ENCODE measurements at regions not wholly inside any gene's neighbourhood (a gene's known extent, or its start where the extent isn't known, plus 50 kb on each side); places are given as distances from the start of the nearest gene placed in this dataset.

DNA sequence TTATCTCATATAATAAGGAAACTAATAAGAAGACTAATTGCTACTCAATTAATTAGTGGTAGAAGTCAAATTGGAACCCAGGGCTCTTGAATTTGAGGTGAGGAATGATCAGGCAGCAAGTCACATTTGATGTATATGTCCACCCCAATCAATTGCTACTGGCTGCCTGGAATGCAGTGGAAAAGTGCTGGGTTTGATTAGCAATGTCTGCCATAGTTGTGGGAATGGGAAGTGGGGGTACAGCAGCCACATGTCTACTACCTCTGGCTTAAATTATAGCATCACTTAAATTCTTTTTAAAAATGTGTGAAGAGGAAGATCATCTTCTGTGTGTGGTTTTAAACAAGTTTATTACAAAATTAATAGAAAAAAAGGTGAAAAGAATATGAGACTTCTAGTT is 50.8 kb upstream of the NAV2 start:
- no peak for DNase-seq

DNA sequence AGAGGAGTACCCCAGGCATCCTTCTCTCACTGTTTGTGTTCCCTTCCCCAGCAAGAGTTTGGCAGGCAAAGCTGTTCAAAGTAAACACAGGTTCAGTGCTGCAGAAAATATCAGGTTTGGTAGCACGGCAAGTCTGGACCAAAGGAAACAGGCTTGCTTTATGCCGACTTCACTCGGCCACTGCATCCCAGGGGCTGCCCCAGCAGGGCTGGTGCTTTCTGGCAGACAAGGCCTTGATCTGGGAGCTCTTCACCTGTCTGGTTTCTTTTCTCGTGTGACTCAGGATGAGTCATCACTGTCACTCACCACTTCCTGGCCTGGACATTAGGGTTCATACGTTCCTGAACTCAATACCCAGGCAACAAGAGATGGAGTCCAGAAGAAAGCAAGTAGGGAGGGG is 52.6 kb upstream of the NAV2 start:
- no peak for DNase-seq

DNA sequence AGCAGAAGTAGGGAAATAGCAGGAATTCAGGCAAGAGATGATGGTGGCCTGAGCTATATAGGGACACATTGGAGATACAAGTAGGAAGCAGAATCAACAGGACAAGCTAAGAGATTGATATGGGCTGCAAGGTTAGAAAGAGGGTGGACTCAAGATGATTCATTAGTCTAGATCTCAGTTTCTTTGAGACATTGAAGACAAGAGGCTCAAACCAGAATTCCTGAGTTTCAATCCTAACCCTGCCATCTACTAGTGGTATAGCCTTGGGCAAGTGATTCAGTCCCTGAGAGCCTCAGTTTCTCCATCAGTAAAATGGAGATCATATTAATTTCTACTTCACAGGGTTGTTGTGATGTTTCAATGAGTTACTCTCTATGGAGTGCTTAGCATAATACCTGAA is 53.1 kb upstream of the NAV2 start:
- no peak for DNase-seq

DNA sequence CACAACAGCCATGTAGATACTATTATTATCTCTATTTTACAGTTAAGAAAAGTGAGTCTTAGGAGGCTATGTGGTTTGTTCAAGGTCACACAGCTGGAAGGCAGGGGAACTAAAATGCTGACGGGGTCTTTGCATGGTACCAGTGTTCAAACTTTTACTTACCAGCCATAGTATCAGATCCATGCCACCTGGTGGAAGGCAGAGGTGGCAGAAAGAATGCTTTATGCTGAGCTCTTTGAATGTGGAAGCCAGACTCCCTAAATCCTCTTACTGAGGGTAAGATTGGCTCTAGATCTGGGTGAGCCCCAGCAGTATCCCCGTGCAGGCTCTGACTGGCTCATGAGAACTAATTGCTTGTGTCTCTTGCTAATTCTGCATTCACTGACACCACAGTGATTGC is 54.3 kb upstream of the NAV2 start:
- no peak for DNase-seq

DNA sequence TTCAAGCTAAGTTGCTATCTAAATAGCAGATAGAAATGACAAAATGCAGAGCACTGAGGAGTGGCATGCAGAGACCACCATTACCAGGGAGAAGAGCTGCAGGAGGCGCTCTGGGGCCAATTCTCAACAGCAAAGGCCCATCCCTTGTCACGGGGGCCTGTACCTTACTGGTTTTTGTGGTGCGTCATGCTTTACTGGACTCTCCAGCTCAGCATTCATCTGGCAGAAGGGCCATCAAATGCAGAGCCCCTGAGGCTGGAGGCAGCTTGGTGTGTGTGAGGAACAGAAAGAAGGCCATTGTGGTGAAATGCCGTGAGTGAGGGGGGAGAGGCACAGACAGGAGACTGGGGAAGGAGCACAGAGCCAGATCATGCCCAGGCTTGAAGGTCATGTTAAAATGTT is 56.5 kb upstream of the NAV2 start:
- DNase-seq = no peak

DNA sequence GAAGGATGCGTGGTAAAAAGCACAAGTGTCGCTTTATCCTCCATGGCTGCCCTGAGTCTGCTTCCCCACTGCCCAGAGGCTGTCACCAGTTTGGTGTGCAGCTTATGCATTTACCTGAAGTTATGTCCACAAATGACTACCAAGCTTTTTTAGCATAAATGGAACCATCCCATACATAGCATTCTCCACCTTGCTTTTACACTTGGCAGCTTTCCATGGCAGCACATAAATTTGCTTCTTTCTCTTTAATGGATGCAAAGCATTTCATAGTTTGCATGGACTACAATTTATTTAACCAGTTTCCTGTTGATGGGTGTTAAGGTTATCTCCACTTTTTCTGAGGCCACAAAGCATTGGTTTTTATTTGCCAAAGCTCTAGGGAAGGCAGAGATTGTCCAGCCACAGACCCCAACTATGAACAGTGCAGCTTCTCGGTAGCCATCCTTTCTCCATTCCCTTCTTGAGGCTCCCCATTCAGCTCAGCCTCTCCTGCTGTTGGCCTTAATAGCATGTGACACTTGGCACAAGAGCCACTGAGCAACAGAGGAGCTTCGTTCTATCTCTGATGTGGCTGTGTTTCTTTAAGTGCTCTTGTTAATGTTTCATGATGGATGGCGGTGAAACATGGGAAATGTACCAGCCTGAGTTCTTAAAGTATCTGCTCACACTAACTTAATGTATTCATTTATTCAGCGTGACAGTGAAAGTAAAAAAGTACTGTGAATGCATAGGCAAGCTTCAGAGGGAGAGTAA is 59.8 kb upstream of the NAV2 start:
- peak; percentile 76 for DNase-seq

DNA sequence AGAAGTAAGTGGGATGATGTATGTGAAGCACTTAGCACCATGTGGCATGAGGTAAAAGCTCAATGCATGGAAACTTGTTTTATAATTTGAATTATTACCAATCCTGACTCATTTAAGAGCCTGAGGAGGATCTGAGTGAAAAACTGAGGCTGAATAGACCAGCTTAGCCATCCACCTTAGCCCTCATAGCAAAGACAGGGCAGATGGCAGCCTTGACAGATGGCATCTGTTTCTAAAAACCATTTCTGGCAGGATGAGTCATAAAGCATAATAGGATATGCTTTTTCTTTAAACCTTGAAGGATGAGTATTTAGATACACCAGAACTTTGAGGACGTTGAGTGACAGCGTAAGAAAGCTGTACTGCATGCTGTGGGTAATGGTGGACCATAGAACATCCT is 61.0 kb upstream of the NAV2 start:
- DNase-seq = no peak

DNA sequence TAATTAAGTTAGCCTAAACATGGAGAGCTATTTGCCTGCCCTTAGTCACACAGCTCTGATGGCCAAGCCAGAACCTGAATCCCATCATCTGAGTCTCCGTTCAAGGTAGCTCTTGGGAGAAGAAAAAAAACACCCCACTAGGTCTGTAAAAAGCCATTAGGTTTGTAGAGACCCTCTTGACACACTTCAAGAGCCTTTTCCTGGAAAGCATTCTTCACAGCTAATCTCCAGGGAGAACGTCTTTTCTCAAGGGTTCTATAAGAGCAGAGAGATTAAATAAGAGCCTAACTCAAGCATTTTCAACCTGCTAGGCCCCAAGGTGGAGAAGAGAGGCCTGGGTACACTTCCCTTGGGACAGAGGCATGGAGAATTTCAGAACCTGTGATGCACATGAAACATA is 61.6 kb upstream of the NAV2 start:
- DNase-seq = peak; percentile 73

DNA sequence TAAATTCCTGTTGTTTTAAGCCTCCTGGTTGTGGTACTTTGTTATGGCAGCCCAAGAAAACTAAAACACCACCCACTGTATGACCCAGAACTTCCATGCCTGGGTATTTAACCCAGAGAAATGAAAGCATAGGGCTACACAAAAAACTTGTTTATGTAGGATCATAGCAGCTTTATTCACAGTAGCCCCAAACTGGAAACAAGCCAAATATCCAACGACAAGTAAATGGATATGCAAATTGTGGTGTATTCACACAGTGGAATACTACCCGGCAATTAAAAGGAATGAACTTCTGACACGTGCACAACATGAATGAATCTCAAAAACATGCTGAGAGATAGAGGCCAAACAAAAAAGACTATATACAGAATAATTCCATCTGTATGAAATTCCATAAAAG is 62.2 kb upstream of the NAV2 start:
- DNase-seq = no peak

DNA sequence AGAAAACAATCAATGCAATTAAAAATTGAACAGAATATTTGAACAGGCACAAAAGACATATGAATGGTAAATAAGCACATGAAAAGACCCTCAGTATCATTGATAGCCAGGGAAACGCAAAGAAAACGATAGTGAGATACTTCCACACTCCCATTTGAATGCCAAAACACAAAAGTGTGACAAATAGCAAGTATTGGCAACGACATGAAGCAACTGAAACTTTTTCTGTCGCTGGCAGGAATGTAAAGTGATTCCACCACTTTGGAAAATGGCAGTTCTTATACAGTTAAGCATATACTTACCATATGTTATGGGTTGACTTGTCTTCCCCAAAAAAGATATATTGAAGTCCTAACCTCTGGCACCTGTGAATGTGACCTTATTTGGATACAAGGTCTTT is 62.9 kb upstream of the NAV2 start:
- DNase-seq = no peak

DNA sequence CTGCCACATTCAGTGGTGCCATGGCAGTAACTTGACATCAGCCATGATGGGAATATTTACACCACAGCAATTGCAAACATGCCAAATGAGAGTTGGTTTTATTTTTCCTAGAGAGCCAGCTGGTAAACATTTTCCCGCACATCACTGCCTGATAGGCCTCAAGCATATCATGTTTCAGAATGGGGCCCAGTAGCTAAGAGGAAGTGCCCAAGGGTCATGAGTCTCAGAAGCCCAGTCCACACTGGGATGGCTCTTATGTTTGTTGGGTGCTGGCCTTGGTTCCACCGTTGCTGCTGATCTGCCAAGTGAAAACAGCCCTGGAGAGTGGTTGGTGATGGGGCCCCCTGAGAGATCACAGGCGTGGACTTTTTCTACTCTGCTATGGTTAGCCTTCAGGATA is 64.3 kb upstream of the NAV2 start:
- no peak for DNase-seq

DNA sequence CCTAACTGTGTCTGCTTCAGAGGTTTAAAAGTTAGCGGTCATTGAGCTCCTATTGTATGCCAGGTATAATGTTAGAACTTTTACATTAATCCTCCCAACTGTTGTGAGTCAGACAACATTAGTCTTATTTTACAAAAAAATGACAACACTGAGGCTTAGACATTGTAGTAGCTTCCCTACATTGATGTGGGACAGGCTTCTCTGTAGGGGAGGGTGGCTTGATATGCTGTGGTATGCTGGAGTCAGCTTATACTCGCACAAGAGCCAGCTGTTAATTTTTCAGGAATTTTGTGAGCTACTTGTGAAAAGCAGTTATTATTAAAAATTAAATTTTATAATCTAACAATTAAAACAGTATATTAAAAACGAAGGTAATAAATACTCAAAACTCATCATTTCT is 64.8 kb upstream of the NAV2 start:
- no peak for DNase-seq

DNA sequence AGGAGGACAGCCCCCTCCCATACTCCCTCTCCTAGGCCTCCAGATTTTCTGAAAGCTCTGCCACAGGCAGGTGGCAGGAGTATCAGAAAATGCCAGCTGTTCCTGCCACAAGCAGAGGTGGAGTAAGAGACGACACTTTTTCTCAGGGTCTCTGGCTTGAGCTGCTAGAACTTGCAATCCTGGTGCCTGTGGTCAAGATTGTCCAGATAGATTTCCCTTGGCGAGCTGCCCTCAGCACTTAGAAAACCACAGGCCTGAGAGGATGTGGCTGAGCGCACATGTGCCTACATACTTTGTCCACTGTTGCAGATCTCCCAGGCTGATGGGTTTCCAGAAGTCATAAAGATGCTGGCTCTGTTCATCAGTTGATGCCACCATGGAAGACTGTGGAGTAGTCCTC is 65.7 kb upstream of the NAV2 start:
- DNase-seq = no peak

DNA sequence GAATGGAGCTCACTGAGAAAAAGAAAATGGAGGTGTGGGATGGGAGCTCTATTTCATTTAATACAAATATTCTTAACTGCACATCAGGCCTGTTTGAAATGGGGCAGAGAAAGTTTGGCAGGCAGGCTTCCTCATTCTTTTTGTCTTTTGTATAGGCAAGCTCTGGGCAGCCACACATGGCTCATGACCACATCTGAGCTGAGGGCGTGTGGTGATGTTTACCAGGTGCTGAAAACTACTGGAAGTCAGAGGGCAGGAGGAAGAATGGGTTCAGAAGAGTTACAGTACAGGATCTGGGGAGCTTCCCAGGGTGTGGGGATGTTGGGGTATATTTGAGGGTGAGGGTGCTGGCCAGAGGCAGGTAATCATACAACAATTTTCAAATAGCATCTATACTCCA is 66.3 kb upstream of the NAV2 start:
- DNase-seq = no peak

DNA sequence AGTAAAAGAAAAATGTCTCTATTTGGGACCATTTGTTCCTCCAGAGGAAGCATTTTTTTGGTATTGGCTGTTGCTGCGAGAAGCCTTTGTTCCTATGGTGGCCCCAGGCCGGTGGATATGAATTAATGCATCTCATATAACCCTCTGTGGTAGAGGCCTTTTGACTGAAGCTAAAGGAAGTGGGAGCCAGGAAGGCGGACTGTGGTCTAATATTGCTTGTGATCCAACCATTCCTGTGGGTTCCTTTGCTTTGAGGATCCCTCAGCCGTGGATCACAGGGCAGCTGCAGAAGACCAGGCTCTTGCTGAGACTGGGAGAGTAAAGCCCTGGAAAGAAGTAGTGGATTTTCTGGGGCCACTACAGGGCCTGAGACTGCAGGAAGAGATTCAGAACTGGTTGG is 68.3 kb upstream of the NAV2 start:
- no peak for DNase-seq

DNA sequence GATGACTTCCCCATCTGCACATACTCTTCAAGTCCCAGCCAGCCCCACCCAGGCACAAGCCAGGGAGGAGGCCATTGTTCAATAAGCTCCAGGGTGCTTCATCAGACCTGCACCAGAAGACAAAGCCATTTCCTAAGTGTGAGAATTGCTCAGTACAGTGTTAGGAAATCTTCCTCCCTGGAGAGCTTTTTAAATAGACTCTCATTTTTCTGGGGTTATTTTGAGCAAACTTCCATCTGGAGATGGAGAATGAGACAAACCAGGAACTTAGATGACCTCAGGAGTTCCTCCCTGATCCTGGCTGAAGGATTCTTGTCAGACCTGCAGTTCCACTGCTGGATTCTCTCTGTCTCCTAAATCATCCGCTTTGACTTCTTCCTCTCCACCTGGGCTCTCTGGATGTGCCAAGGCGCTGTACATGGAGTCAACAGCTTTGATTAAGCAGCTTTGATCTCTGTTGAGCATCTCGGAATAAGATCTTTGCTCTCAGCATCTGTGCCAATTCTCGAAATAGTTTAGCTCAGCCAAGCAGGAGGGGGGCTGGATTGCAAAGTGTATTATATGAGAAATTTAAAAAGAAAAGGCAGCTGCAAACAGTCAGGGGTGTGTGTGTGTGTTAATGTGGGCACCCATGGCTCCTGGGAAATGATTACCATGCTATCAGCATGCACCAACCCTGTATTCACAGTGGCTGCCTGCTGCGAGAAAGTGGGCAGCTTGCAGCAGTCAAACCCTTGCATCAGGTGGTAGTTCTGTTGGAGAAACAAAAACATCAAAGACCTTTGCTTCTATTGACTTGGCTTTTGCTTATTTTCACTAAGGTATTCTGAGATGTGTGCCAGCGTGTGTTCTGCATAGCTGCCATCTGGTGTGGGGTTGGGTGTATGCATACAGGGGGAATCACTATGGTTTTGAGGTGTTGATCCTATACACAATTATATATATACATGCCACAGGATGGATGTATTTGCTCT is 70.2 kb upstream of the NAV2 start:
- DNase-seq = no peak

DNA sequence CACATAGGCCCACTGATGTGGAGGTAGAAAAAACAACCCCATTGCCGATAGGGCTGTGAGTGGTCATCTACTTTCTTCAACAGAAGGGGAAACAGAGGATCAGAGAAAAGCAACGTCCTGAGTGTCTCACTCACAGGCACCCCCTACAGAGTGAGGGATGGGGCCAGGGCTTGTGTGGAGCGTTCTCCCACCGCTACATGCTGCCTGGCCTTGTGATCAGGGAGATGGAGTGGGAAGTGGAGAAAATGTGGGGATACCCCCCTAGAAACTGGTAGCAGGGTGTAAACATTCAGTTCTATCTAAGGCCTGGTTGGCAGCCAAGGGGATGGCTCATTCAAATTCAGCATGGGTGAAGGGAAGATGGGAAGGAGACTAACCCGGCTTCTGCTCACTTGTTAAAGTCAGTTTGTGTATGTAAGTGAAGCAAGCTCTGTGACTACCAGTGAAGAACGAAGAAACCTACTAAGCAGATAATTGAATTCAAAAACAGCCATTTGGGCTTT is 73.0 kb upstream of the NAV2 start:
- DNase-seq = no peak

DNA sequence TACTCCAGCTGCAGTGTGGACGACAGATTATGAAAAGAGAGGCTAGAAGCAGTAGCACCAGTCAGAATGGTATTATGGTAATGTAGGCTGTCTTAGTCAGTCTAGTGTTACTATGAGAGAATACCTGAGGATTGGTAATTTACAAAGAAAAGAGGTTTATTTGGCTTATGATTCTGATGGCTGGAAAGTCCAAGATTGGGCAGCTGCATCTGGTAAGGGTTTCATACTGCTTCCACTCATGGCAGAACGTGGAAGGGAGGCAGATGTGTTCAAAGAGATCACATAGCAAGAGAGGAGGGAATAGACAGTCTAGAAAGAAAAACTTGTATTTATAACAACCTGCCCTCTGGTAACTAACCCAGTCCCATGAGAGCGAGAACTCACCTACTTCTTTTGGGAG is 77.3 kb upstream of the NAV2 start:
- DNase-seq = no peak

DNA sequence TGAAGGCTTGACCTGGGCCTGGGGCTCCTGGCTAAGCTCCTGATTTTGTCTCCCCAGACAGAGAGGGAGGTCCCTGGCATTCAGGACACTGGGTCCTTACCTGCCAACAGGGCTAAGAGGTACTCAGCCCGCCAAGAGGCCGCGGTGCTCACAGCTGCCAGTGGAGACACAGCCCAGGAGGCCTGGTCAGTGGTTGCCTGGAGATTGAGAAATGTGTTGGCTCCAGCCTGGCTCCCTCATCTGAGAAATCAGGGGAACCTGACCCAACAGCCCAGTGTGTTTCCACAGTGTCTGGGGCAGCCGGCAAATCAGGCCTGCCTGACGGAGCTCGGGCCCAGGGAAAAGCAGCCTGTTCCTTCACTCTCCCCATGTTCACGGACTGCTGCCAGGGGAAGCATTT is 79.4 kb upstream of the NAV2 start:
- no peak for DNase-seq

DNA sequence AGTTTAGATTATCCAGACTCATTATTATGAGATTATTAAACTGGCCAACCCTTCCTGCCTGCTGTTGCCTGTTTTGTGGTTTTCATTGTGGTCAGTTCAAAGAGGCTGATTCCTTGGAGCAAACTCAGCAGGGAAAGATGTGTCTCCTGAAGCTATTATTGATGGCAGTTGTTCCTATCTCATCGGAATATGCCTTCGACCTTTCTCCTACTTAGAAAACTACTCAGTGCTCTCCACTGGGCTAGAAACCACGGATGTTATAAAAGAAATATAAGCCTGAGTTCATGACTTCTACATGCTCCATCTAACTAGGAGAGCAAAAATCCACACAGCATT is 80.2 kb upstream of the NAV2 start:
- no peak for DNase-seq

DNA sequence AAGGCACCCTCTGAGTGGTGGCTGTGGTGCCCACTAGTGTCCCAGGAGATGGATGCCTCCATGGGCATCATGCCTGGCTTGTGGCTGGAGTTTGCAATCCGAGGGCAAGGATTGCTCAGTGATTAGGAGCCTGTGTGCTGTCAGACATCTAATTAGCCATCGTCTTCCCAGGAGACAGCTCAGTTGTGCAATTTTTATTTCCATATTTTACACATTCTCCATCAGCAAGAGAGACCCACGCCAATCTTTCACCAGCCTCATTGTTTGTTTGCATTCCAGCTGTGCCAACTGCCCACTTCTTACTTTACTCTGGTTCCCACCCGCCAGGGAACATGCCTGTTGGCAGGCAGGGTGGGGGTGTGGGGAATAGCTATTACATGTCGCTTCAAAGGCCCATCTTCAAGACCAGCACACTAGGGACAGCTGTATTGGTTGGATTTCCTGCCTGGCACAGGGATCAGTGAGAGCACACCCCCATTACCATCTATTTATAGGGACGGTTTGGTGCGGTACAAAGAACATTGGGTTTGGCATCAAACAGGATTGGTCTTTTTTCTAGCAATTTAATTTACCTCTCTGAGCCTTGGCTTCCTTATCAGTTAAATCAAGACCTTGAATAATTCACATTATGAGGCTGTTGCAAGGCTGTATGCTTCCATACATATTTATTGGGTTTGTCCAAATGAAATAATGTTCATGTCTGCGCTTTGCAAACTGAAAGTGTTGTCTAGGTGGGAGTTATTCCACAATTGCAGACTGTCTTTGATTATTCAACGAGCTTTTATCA is 80.7 kb upstream of the NAV2 start:
- no peak for DNase-seq

DNA sequence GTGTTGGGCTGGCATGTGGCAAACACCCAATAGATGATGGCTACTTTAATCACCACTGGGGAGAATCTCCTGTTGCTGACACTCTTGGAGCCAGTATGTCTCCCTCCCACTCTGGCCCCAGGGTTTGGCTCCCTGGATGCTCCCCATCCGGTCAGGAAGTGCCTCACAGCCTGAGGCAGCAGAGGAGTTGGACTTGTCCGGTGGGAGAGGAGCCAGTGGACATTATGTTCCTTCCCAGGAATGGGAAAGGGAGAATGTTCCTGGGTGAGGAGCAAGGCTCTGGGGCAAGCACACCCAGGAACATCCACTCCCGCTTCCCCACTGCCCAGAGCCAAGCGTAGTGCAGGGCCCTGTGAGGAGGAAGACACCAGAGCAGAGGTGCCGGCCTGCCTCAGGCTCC is 84.6 kb upstream of the NAV2 start:
- no peak for DNase-seq

DNA sequence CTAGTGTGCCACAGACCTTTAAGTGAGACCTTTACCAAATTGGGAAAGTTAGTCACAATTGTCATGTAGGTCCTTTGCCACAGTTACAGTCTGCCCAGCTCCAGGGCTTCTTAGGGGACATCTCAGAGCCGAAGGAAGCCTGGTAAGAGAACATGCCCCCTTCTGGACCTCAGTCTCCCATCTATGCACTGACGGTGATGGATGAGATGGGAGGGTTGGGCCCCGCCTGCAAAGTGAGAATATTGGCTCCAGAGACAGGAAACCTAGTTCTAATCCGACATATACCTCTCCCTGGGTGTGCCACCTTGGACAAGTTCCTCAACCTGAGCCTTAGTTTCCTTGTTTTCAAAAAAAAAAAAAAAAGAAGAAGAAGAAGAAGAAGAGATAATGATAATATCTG is 85.1 kb upstream of the NAV2 start:
- DNase-seq = no peak

DNA sequence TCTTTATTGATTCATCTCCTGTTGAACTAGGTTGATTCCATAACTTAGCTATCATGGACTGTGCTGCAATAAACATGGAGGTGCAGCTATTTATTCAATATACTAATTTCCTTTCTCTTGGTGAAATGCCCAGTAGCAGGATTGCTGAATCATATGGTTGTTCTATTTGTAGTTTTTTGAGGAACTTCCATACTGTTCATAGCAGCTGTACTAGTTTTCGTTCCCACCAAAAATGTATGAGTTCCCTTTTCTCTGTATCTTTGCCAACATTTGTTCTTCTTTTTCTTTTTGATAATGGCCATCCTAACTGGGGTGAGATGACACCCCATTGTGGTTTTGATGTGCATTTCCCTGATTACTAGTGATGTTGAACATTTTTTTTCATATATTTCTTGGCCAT is 87.2 kb upstream of the NAV2 start:
- no peak for DNase-seq

All from NCI-H187 treated with DMSO at 0.1 percent for 48 hours (cell line).